ENCODE measurements at regions not wholly inside any gene's neighbourhood (a gene's known extent, or its start where the extent isn't known, plus 50 kb on each side); places are given as distances from the start of the nearest gene placed in this dataset.

- no peaks in the 10 kb centered on the region for H3K9me3 ChIP-seq (replicated peaks)
- DNase-seq (ENCODE audit: low read depth in 1 of 2, low spot score in 2 of 2), result no peak
- peaks cover 13% of the 10 kb centered on the region for H3K4me1 ChIP-seq (replicated peaks)
- H3K4me3 ChIP-seq, result no peak overlapping the region
- no peaks in the 10 kb centered on the region for H3K36me3 ChIP-seq
- H3K27me3 ChIP-seq (replicated peaks), result no peaks in the 10 kb centered on the region
- no peak overlapping the region for H3K27ac ChIP-seq
Measured at GRCh38 chr11:76607431-76607830, 63.1 kb downstream of the LRRC32 start.

- H3K9me3 ChIP-seq (replicated peaks), result no peaks in the 10 kb centered on the region
- H3K4me3 ChIP-seq, result no peak overlapping the region
- H3K4me1 ChIP-seq (replicated peaks), result peaks cover 13% of the 10 kb centered on the region
- H3K27me3 ChIP-seq (replicated peaks), result no peaks in the 10 kb centered on the region
- peak in 1 of 2 experiments; percentile 22 for DNase-seq (ENCODE audit: low read depth in 1 of 2, low spot score in 2 of 2)
- H3K36me3 ChIP-seq, result no peaks in the 10 kb centered on the region
- H3K27ac ChIP-seq, result no peak overlapping the region
Measured at GRCh38 chr11:76605338-76606074, 65.0 kb downstream of the LRRC32 start.

DNA sequence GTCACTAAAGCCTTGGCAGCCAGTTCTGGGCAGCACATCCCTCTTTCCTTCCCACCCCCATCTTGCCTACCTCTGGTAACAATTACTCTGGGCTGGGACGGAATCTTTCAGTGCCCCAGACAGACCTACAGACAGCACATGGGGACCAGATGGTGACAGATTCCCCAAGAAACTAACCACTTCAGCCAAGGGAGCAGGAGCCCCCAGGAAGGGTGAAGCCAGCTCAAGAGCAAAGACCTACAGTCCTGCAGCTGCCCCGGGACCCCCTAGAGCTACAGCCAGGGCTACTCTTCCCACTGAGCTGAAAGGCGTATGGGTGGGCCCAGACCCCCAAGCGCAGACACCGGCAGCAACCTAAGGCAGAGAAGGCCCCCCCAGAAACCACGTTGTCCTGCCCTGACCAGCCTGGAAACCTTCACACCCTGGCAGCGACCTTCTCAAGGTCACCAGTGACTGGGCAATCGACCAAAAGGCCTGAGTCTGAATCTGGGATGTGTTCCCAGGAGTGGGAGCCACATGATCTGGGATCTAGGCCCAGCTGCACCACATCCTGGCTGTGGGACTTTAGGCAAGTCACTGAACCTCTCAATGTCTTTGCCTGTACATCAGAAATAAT is 65.8 kb downstream of the LRRC32 start:
- no peaks in the 10 kb centered on the region for H3K36me3 ChIP-seq
- no peaks in the 10 kb centered on the region for H3K9me3 ChIP-seq (replicated peaks)
- peaks cover 11% of the 10 kb centered on the region for H3K4me1 ChIP-seq (replicated peaks)
- no peaks in the 10 kb centered on the region for H3K27me3 ChIP-seq (replicated peaks)
- no peak overlapping the region for H3K27ac ChIP-seq
- DNase-seq (ENCODE audit: low read depth in 1 of 2, low spot score in 2 of 2), result peak in 1 of 2 experiments; percentile 10
- no peak overlapping the region for H3K4me3 ChIP-seq

DNA sequence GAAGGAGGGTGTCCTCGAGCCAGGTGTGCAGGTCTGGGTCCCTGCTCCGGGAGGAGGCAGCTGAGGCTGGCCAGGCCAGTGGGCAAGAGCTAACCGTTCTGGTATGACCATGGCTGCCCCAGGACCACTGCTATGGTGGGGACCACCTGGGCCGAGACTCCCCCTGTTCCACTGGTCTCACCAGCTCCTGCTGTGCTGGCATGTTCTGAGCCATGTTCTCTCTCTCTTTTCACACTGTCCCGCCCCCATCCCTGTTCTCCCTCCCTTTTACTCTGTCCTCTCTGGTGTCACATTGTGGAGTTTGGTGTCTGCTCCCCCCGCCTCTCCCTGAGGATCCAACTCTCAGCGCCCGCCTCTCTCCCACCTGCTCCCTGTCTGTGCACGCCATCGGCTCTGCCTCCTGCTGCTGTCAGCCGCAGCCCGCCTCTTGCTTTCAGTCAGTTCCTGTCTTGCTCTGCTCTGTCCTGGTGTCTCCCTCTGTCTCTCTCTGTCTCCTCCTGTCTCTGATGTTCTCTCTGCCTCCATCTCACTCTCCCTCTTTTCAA is 66.4 kb downstream of the LRRC32 start:
- H3K27ac ChIP-seq, result no peak overlapping the region
- no peak overlapping the region for H3K4me3 ChIP-seq
- H3K9me3 ChIP-seq (replicated peaks), result no peaks in the 10 kb centered on the region
- peaks cover 11% of the 10 kb centered on the region for H3K4me1 ChIP-seq (replicated peaks)
- DNase-seq (ENCODE audit: low read depth in 1 of 2, low spot score in 2 of 2), result peak in 1 of 2 experiments; percentile 11
- no peaks in the 10 kb centered on the region for H3K27me3 ChIP-seq (replicated peaks)
- no peaks in the 10 kb centered on the region for H3K36me3 ChIP-seq

- no peaks in the 10 kb centered on the region for H3K9me3 ChIP-seq (replicated peaks)
- peaks cover 17% of the 10 kb centered on the region for H3K4me1 ChIP-seq (replicated peaks)
- no peak overlapping the region for H3K27ac ChIP-seq
- H3K27me3 ChIP-seq (replicated peaks), result no peaks in the 10 kb centered on the region
- DNase-seq (ENCODE audit: low read depth in 1 of 2, low spot score in 2 of 2), result peak in 1 of 2 experiments; percentile 11
- H3K4me3 ChIP-seq, result no peak overlapping the region
- no peaks in the 10 kb centered on the region for H3K36me3 ChIP-seq
Measured at GRCh38 chr11:76603202-76603601, 67.3 kb downstream of the LRRC32 start.
